LNCAP (cell line): ENCODE measurements at regions not wholly inside any gene's neighbourhood (a gene's known extent, or its start where the extent isn't known, plus 50 kb on each side); places are given as distances from the start of the nearest gene placed in this dataset.

Source experiments
- TF ChIP-seq, protein P1 (sequence below): fragments of 450-650 bp; IDR thresholded peaks from 2 replicates; pipeline ENCODE4 v1.5.1; 2017; ENCODE audit warnings: mild to moderate bottlenecking

DNA sequence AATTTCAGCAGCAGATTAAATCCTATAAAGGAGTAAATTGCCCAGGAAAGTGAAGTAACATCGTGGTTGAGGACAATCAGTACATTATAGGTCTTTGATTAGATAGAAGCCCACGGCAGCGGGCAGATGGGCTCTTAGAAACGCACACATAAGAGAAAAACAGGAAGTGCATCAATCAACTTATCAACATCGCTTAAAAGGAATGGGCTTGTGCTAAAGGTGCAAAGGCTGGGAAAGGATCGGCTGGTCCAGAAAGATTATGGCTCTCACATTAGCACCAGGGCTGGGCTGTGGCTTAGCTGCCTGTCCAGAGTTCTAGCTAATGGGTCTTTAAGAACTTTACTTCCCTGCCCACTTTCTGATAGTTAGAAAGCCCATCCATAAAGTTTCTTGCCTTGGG is 292.0 kb upstream of the TNRC6C start:
- TF ChIP-seq, protein P1, sequence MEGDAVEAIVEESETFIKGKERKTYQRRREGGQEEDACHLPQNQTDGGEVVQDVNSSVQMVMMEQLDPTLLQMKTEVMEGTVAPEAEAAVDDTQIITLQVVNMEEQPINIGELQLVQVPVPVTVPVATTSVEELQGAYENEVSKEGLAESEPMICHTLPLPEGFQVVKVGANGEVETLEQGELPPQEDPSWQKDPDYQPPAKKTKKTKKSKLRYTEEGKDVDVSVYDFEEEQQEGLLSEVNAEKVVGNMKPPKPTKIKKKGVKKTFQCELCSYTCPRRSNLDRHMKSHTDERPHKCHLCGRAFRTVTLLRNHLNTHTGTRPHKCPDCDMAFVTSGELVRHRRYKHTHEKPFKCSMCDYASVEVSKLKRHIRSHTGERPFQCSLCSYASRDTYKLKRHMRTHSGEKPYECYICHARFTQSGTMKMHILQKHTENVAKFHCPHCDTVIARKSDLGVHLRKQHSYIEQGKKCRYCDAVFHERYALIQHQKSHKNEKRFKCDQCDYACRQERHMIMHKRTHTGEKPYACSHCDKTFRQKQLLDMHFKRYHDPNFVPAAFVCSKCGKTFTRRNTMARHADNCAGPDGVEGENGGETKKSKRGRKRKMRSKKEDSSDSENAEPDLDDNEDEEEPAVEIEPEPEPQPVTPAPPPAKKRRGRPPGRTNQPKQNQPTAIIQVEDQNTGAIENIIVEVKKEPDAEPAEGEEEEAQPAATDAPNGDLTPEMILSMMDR, result no peak

- TF ChIP-seq, protein P1, result no peak
Observed at GRCh38 chr17:77666881-77667395, 291.6 kb upstream of the TNRC6C start.

GRCh38 chr17:77667478-77667877 is 291.0 kb upstream of the TNRC6C start:
- TF ChIP-seq, protein P1, result no peak

DNA sequence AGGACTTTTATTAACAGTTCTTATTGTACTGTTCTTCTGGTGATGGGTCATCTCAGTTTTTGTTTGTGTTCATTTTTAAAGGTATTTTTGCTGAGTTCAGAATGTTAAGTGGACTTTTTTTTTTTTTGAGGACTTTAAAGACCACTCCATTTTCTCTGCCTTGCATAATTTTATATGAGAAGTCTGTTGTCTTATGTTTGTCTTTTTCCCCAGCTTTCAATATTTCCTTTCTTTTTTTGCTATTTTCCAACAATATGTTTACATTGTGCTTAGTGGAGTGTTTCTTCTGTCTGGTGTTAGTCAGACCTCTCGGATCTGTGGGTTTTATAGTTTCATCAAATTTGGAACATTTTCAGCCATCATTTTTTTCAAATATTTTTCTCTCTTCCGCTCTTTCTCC is 290.0 kb upstream of the TNRC6C start:
- TF ChIP-seq, protein P1, result no peak

DNA sequence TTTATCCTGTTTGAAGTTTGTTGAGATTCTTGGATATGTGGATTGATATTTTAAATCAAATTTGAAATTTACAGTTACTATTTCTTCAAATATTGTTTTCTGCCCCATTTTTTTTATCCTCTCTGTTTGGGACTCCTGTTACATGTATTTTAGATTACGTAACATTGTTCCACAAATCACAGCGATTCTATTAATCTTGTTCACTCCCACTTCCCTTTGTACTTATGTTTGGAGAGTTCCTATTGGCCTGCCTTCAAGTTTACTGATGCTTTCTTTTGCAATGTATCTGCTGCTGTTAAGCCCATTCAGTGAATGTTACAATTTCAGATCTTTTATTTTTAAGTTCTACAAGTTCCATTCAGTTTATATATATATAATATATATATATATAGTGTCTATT is 288.3 kb upstream of the TNRC6C start:
- TF ChIP-seq, protein P1, result no peak

- TF ChIP-seq, protein P1, result no peak
Observed at GRCh38 chr17:77674358-77674757, 284.1 kb upstream of the TNRC6C start.

DNA sequence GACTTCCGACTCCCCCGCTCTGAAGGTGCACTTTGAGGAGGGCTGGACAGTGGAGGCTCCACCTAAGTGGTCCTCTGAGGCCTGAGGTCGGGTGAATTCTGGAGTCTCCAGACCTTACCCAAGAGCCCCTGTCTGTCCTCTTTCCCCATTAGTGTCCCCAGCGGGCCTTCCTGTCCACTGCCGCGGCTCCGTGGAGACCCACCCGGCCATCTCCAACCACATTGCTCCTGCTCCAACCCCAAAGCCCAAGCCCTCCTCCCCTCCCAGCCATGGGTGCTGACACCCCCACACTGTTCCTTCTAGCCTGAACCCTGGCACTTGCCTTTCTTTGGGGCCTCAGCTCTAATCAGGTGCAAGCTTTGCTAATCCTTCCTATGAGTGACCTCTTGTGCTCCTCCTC is 283.1 kb upstream of the TNRC6C start:
- TF ChIP-seq, protein P1, result no peak

DNA sequence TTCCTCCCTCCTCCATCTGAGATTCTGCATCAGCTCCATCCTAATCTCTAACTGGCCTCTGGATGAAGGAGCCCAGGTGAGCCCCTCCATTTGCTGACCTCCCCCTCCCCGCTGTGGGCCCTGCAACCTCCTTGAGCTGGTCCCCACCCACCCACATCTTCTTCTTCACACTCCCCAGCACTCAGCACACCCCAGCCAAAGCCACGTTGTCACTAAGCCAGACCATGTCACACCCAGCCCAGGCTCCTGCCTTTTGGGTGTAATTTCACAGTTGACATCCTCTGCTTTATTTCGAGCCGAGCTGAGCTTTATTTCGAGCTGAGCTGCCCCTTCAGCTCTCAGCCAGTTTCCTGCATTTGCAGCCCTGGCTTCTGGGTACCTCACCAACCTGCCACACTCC is 282.7 kb upstream of the TNRC6C start:
- TF ChIP-seq, protein P1, result no peak
